ENCODE measurements at regions not wholly inside any gene's neighbourhood (a gene's known extent, or its start where the extent isn't known, plus 50 kb on each side); places are given as distances from the start of the nearest gene placed in this dataset.

GRCh38 chr7:96910486-96910885 lies 94.9 kb upstream of the DLX6 start:
- H3K4me3 ChIP-seq = no peak overlapping the region
- WGBS = 88% methylated on average over 3 of the region's 3 CpGs
- no peaks in the 10 kb centered on the region for H3K27me3 ChIP-seq
- H3K36me3 ChIP-seq = no peaks in the 10 kb centered on the region
- TF ChIP-seq POLR2A (IDR thresholded peaks at IDR 0.05; ENCODE audit: low read depth) (no peak), EP300 (IDR thresholded peaks at IDR 0.05) (no peak), POLR2AphosphoS5 (IDR thresholded peaks at IDR 0.05) (no peak)
- TF ChIP-seq, protein P1, sequence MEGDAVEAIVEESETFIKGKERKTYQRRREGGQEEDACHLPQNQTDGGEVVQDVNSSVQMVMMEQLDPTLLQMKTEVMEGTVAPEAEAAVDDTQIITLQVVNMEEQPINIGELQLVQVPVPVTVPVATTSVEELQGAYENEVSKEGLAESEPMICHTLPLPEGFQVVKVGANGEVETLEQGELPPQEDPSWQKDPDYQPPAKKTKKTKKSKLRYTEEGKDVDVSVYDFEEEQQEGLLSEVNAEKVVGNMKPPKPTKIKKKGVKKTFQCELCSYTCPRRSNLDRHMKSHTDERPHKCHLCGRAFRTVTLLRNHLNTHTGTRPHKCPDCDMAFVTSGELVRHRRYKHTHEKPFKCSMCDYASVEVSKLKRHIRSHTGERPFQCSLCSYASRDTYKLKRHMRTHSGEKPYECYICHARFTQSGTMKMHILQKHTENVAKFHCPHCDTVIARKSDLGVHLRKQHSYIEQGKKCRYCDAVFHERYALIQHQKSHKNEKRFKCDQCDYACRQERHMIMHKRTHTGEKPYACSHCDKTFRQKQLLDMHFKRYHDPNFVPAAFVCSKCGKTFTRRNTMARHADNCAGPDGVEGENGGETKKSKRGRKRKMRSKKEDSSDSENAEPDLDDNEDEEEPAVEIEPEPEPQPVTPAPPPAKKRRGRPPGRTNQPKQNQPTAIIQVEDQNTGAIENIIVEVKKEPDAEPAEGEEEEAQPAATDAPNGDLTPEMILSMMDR (IDR thresholded peaks at IDR 0.05) = no peak
- H3K27ac ChIP-seq (replicated peaks in 1 of 4) = no peak overlapping the region
- DNase-seq (ENCODE audit: extremely low spot score) = no peak
- intact Hi-C loops (cut with DNase I) = no loop called here
- H3K9me3 ChIP-seq = no peaks in the 10 kb centered on the region
- no peaks in the 10 kb centered on the region for H3K4me1 ChIP-seq

- TF ChIP-seq POLR2A (IDR thresholded peaks at IDR 0.05; ENCODE audit: low read depth) = no peak
- DNase-seq (ENCODE audit: extremely low spot score) = no peak
- WGBS = 42% methylated on average over 1 of the region's 1 CpG
Measured at GRCh38 chr7:96915029-96915428, 90.3 kb upstream of the DLX6 start.

DNA sequence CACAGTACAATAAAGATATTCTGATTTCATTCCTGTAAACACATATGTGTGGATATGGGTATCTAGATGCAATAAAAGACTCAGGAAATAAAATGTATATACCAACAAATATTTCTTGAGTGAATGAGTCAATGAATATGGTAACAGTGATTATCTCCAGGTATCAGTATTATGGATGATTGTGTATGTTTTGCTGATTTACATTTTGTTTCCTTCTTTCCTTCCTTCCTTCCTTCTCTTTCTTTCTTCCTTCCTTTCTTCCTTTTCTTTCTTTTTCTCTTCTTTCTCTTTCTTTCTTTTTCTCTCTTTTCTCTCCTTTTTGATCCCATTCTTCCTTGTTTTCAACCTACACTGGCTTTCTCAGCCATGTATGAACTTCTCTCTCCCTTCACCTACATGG lies 85.3 kb upstream of the DLX6 start:
- H3K4me3 ChIP-seq = no peak overlapping the region
- TF ChIP-seq POLR2AphosphoS5 (IDR thresholded peaks at IDR 0.05) (no peak), POLR2A (IDR thresholded peaks at IDR 0.05; ENCODE audit: low read depth) (no peak), EP300 (IDR thresholded peaks at IDR 0.05) (no peak)
- TF ChIP-seq, protein P1 (IDR thresholded peaks at IDR 0.05) = no peak
- H3K36me3 ChIP-seq = no peaks in the 10 kb centered on the region
- DNase-seq (ENCODE audit: extremely low spot score) = no peak
- no peaks in the 10 kb centered on the region for H3K9me3 ChIP-seq
- peaks cover 0 to 10% (median 0%) of the 10 kb centered on the region in 4 donors for H3K27me3 ChIP-seq
- no peak overlapping the region for H3K27ac ChIP-seq (replicated peaks in 1 of 4)
- H3K4me1 ChIP-seq = no peaks in the 10 kb centered on the region
- intact Hi-C loops (cut with DNase I) = no loop called here

More at GRCh38 chr7:96915029-96915428, 90.3 kb upstream of the DLX6 start:
- H3K9me3 ChIP-seq = no peaks in the 10 kb centered on the region
- H3K27me3 ChIP-seq = no peaks in the 10 kb centered on the region
- H3K36me3 ChIP-seq = no peaks in the 10 kb centered on the region
- no peaks in the 10 kb centered on the region for H3K4me1 ChIP-seq
- H3K4me3 ChIP-seq = no peak overlapping the region
- no peak overlapping the region for H3K27ac ChIP-seq (replicated peaks in 1 of 4)
- intact Hi-C loops (cut with DNase I) = no loop called here

DNA sequence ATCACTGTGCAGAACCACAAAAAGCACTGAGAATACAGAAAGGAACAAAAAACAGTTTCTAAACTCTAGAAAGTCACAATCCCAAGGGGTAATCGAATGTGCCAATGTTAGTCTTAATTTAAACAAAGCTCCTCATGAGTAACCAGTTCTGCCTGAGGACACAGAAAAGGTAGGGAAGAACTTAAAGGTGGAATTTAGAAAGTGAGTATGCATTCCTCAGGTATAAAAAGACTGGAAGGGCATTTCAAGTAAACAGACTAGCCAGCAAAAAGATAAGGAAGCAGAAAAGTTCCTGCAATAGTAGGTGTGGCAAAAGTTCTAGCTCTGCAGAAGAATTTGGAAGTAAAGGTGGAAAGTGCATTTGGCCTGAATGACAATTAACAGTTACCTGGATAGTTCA lies 84.6 kb upstream of the DLX6 start:
- 86% methylated on average over 1 of the region's 1 CpG for WGBS
- no peak overlapping the region for H3K4me3 ChIP-seq
- H3K4me1 ChIP-seq = no peaks in the 10 kb centered on the region
- H3K36me3 ChIP-seq = no peaks in the 10 kb centered on the region
- H3K27me3 ChIP-seq = peaks cover 0 to 10% (median 0%) of the 10 kb centered on the region in 4 donors
- DNase-seq (ENCODE audit: extremely low spot score) = no peak
- H3K9me3 ChIP-seq = no peaks in the 10 kb centered on the region
- intact Hi-C loops (cut with DNase I) = no loop called here
- TF ChIP-seq POLR2AphosphoS5 (IDR thresholded peaks at IDR 0.05) (no peak), EP300 (IDR thresholded peaks at IDR 0.05) (no peak), POLR2A (IDR thresholded peaks at IDR 0.05; ENCODE audit: low read depth) (no peak)
- TF ChIP-seq, protein P1 (IDR thresholded peaks at IDR 0.05) = no peak
- H3K27ac ChIP-seq (replicated peaks in 1 of 4) = no peak overlapping the region

- intact Hi-C loops (cut with DNase I) = no loop called here
- DNase-seq (ENCODE audit: extremely low spot score) = no peak
- Histone ChIP-seq H3K4me1 (no peaks in the 10 kb centered on the region), H3K9me3 (no peaks in the 10 kb centered on the region), H3K27ac (replicated peaks in 1 of 4) (no peak overlapping the region), H3K4me3 (no peak overlapping the region), H3K27me3 (peaks cover 0 to 10% (median 0%) of the 10 kb centered on the region in 4 donors), H3K36me3 (no peaks in the 10 kb centered on the region)
- 62% methylated on average over 5 of the region's 5 CpGs for WGBS
- TF ChIP-seq POLR2AphosphoS5 (IDR thresholded peaks at IDR 0.05) = no peak
- no peak for TF ChIP-seq EP300 (IDR thresholded peaks at IDR 0.05)
- TF ChIP-seq, protein P1 (IDR thresholded peaks at IDR 0.05) = no peak
- TF ChIP-seq POLR2A (IDR thresholded peaks at IDR 0.05; ENCODE audit: low read depth) = no peak
Measured at GRCh38 chr7:96921231-96921630, 84.1 kb upstream of the DLX6 start.

Data from esophagus muscularis mucosa (tissue), 4 donors.